HCT116 (cell line): ENCODE measurements at regions not wholly inside any gene's neighbourhood (a gene's known extent, or its start where the extent isn't known, plus 50 kb on each side); places are given as distances from the start of the nearest gene placed in this dataset.

ENCODE experiments used
- ATAC-seq: fragments of 200-7000 bp; cut with Tn5 transposase; 2 replicates; pipeline ENCODE4 v1.9.1; 2020; ENCODE audit warnings: mild to moderate bottlenecking, moderate library complexity
- BruUV-seq: library from RNA; stranded (reverse); fragments of 400-500 nt; replicated peaks from 2 replicates; lab custom pipeline; 2021; lab: Mats Ljungman, UMichigan
- CTCF ChIA-PET: fragments of 300-600 bp; sonication (Branson Sonifier 250); formaldehyde crosslinking; loops from one replicate; lab custom pipeline; 2021; ENCODE audit warnings: antibody characterized with exemption; lab: Charles Lee
- POLR2A ChIA-PET: fragments of 300-600, 350-600 bp; sonication (Branson Sonifier 250); formaldehyde crosslinking; loops from one replicate; lab custom pipeline; 2021; ENCODE audit warnings: antibody characterized with exemption; lab: Charles Lee
- RAD21 ChIA-PET, 2 experiments: fragments of 300-600 bp; sonication (Branson Sonifier 250); formaldehyde crosslinking; loops; one replicate each; lab custom pipeline; 2023; ENCODE audit warnings: low total read pairs in 2 of 2; ENCODE audit not compliant: uncharacterized antibody in 2 of 2, unreplicated experiment in 2 of 2, low non-redundant PET in 1 of 2; lab: Charles Lee
- DNase-seq: peaks from one replicate; pipeline ENCODE4 v3.0.0-alpha.2; 2010; ENCODE audit warnings: low read depth, low spot score
- H2AFZ ChIP-seq: fragments of 200-600 bp; shearing (Covaris generic), sonication (generic); 2 replicates; pipeline ENCODE4 v1.6.1; 2017; ENCODE audit warnings: low read depth, mixed run types, mixed read lengths, antibody characterized with exemption, low read length; ENCODE audit not compliant: poor library complexity, severe bottlenecking
- H3K27ac ChIP-seq: 2 replicates; pipeline ENCODE4 v1.5.1; 2012; ENCODE audit warnings: low read depth, low read length
- H3K27me3 ChIP-seq: fragments of 200-600 bp; sonication (generic); 2 replicates; pipeline ENCODE4 v1.6.1; 2016; ENCODE audit warnings: mixed run types, low read length, mixed read lengths; ENCODE audit not compliant: insufficient read depth
- H3K36me3 ChIP-seq, 2 experiments: fragments of 200-500 bp in 1 of 2; fragments of 200-600 bp in 1 of 2; sonication (Bioruptor generic) in 1 of 2; sonication (generic) in 1 of 2; 2 replicates each; pipeline versions ENCODE4 v1.5.1 to v1.6.1; 2014 to 2016; ENCODE audit warnings: low read length in 2 of 2, inconsistent platforms in 1 of 2, mixed read lengths in 1 of 2, mixed run types in 1 of 2; ENCODE audit not compliant: insufficient read depth in 2 of 2, control insufficient read depth in 1 of 2
- H3K4me1 ChIP-seq, 2 experiments: fragments of 200-600 bp in 1 of 2; sonication (generic) in 1 of 2; 2 replicates each; pipeline versions ENCODE4 v1.5.1 to v1.6.1; 2012 to 2017; ENCODE audit warnings: low read length in 2 of 2, inconsistent platforms in 1 of 2, mild to moderate bottlenecking in 1 of 2, mixed read lengths in 1 of 2, mixed run types in 1 of 2, moderate library complexity in 1 of 2; ENCODE audit not compliant: insufficient read depth in 2 of 2, control insufficient read depth in 1 of 2
- H3K4me2 ChIP-seq: fragments of 200-600 bp; sonication (generic); 2 replicates; pipeline ENCODE4 v1.6.1; 2017; ENCODE audit warnings: mixed run types, low read length, mixed read lengths
- H3K4me3 ChIP-seq, 2 experiments: fragments of 200-600 bp in 1 of 2; sonication (generic) in 1 of 2; replicated peaks in 1 of 2; 2 replicates each; pipeline ENCODE4 v1.5.1; 2011 to 2016; ENCODE audit warnings: low read length in 2 of 2, control low read depth in 1 of 2, low read depth in 1 of 2, mild to moderate bottlenecking in 1 of 2, mixed read lengths in 1 of 2, mixed run types in 1 of 2
- H3K79me2 ChIP-seq: fragments of 200-600 bp; sonication (generic); 2 replicates; pipeline ENCODE4 v1.6.1; 2017; ENCODE audit warnings: mild to moderate bottlenecking, mixed run types, low read length, moderate library complexity, mixed read lengths; ENCODE audit not compliant: insufficient read depth
- H3K9ac ChIP-seq: fragments of 200-600 bp; sonication (generic); 2 replicates; pipeline ENCODE4 v1.6.1; 2016; ENCODE audit warnings: low read length, mixed read lengths
- H3K9me2 ChIP-seq: fragments of 200-600 bp; sonication (generic), shearing (Covaris generic); 2 replicates; pipeline ENCODE4 v1.6.1; 2017; ENCODE audit warnings: mixed run types, mild to moderate bottlenecking, moderate library complexity; ENCODE audit not compliant: insufficient read depth
- H3K9me3 ChIP-seq, 2 experiments: fragments of 200-500 bp in 1 of 2; fragments of 200-600 bp in 1 of 2; sonication (Bioruptor generic) in 1 of 2; sonication (generic) in 1 of 2; 2 replicates each; pipeline ENCODE4 v1.6.1; 2014 to 2017; ENCODE audit warnings: low read length in 2 of 2, mixed read lengths in 2 of 2, inconsistent platforms in 1 of 2, low read depth in 1 of 2, mild to moderate bottlenecking in 1 of 2, mixed run types in 1 of 2, moderate library complexity in 1 of 2; ENCODE audit not compliant: control insufficient read depth in 1 of 2, insufficient read depth in 1 of 2
- H4K20me1 ChIP-seq: fragments of 200-600 bp; sonication (generic), shearing (Covaris generic); 2 replicates; pipeline ENCODE4 v1.6.1; 2017; ENCODE audit warnings: mixed run types, mild to moderate bottlenecking, moderate library complexity; ENCODE audit not compliant: insufficient read depth
- CBX3 ChIP-seq: IDR thresholded peaks from 2 replicates; pipeline ENCODE4 v1.6.1; 2012; ENCODE audit warnings: low read depth
- EGR1 ChIP-seq: IDR thresholded peaks from 2 replicates; pipeline ENCODE4 v1.6.1; 2012; ENCODE audit warnings: low read depth
- EZH2phosphoT487 ChIP-seq: fragments of 200-600 bp; IDR thresholded peaks from 2 replicates; pipeline ENCODE4 v1.6.1; 2018; ENCODE audit warnings: antibody characterized with exemption, borderline replicate concordance
- MAX ChIP-seq: IDR thresholded peaks from 2 replicates; pipeline ENCODE4 v1.6.1; 2012
- SIN3A ChIP-seq: IDR thresholded peaks from 2 replicates; pipeline ENCODE4 v1.6.1; 2012; ENCODE audit warnings: low read depth
- TCF7L2 ChIP-seq: IDR thresholded peaks from 2 replicates; pipeline ENCODE4 v1.7.0; 2011; ENCODE audit warnings: borderline replicate concordance, inconsistent platforms; ENCODE audit not compliant: insufficient read depth, insufficient read length; ENCODE audit errors: extremely low read depth
- ZNF274 ChIP-seq: fragments of 200-500 bp; sonication (Bioruptor generic); IDR thresholded peaks from 2 replicates; pipeline ENCODE4 v1.6.1; 2014; ENCODE audit warnings: mild to moderate bottlenecking, low read depth, low read length, inconsistent platforms
- intact Hi-C: fragments of 100-400 bp; cut with micrococcal nuclease; formaldehyde crosslinking; loops from 2 replicates; pipeline ENCODE4 v1.10.0; 2022
- TF ChIP-seq, protein P1 (sequence below): IDR thresholded peaks from 2 replicates; pipeline ENCODE4 v1.6.1; 2012; ENCODE audit warnings: low read depth
- TF ChIP-seq, protein P2 (sequence below), 3 experiments: fragments of 200-600 bp in 1 of 3; sonication (generic) in 1 of 3; IDR thresholded peaks in 2 of 3; conservative IDR thresholded peaks in 1 of 3; 2 replicates each; pipeline ENCODE4 v1.5.1; 2012 to 2017; ENCODE audit warnings: low read depth in 2 of 3, low read length in 2 of 3, antibody characterized with exemption in 1 of 3, borderline replicate concordance in 1 of 3, control low read depth in 1 of 3, mild to moderate bottlenecking in 1 of 3, mixed read lengths in 1 of 3, mixed run types in 1 of 3, moderate library complexity in 1 of 3; ENCODE audit not compliant: insufficient read depth in 1 of 3
- TF ChIP-seq, protein P3 (sequence below): IDR thresholded peaks from 2 replicates; pipeline ENCODE4 v1.6.1; 2012

DNA sequence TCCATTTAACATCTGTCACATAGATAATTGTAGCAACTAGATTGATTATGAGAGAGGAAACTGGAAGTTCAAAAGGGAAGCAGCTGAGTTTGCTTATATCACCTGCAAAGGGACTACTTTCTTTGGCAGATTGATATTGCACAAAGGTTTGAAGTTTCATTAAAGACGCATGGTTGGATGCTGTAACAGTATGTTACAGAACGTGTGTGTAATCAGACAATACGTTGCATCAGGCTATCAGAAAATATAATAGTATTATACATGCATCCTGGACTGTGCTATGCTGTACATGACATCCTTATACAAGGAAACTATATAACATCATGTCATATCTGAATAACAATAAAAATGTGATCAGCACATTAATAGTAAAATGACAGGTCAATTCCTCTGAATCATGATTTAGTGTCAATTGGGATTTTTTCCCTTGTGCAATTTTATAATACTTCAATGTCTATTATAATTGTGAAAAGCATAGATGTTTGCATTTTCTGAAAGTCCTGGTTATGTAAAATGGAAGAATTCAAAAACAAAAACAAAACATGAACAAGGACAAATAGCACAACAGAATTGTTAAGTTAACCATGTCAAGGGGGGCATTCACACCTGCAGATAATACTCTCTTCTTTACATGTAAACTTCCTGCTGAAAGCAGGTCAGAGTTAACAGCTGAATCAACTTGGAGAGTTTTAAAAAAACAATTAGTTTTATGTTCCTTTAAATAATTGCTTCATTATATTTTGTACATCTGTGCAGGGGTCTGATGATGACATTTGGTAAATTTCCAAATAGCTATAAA lies 283.2 kb upstream of the KCNH8 start:
- ATAC-seq (no peak), DNase-seq (no peak)
- Histone ChIP-seq H3K36me3 (no peaks in the 10 kb centered on the region), H3K9me3 (0 out of 4 replicates have a peak, but pooled peaks cover 0 to 3% of the 10 kb centered on the region in 2 experiments), H3K4me1 (no peaks in the 10 kb centered on the region), H3K9me2 (no peaks in the 10 kb centered on the region), H3K9ac (no peak overlapping the region), H3K79me2 (no peaks in the 10 kb centered on the region), H4K20me1 (no peaks in the 10 kb centered on the region), H3K4me3 (no peak overlapping the region), H2AFZ (no peak overlapping the region), H3K27me3 (no peaks in the 10 kb centered on the region), H3K27ac (no peak overlapping the region), H3K4me2 (no peak overlapping the region)
- ChIA-PET POLR2A (no interaction called here), CTCF (no interaction called here), RAD21 (no interaction called here)
- no peak for TF ChIP-seq EGR1
- TF ChIP-seq, protein P1, sequence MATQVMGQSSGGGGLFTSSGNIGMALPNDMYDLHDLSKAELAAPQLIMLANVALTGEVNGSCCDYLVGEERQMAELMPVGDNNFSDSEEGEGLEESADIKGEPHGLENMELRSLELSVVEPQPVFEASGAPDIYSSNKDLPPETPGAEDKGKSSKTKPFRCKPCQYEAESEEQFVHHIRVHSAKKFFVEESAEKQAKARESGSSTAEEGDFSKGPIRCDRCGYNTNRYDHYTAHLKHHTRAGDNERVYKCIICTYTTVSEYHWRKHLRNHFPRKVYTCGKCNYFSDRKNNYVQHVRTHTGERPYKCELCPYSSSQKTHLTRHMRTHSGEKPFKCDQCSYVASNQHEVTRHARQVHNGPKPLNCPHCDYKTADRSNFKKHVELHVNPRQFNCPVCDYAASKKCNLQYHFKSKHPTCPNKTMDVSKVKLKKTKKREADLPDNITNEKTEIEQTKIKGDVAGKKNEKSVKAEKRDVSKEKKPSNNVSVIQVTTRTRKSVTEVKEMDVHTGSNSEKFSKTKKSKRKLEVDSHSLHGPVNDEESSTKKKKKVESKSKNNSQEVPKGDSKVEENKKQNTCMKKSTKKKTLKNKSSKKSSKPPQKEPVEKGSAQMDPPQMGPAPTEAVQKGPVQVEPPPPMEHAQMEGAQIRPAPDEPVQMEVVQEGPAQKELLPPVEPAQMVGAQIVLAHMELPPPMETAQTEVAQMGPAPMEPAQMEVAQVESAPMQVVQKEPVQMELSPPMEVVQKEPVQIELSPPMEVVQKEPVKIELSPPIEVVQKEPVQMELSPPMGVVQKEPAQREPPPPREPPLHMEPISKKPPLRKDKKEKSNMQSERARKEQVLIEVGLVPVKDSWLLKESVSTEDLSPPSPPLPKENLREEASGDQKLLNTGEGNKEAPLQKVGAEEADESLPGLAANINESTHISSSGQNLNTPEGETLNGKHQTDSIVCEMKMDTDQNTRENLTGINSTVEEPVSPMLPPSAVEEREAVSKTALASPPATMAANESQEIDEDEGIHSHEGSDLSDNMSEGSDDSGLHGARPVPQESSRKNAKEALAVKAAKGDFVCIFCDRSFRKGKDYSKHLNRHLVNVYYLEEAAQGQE = no peak
- BruUV-seq = no TSS peak
- intact Hi-C loops = no loop called here

DNA sequence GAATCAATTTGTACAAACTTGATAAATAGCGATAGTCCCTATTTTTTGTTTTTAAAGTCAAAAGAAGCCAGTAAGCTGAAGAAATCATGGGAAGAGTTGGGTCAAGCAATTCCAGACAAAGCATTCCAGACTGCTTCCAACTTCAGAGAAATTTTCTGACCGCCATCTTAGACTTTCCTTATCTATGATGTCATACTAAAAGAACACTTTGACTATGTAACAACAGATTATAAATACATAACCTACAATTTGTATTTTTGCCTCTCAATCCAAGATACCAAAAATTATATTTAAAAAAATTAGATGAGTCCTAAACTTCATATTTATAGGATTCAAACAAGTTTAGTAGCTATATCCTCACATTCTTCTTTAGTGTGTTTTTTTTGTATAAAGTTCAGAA lies 286.2 kb upstream of the KCNH8 start:
- no peak for DNase-seq
- Histone ChIP-seq H3K9ac (no peak overlapping the region), H4K20me1 (no peaks in the 10 kb centered on the region), H3K4me2 (no peak overlapping the region), H3K36me3 (no peaks in the 10 kb centered on the region), H3K27ac (no peak overlapping the region), H3K4me3 (no peak overlapping the region), H3K79me2 (no peaks in the 10 kb centered on the region), H3K9me2 (no peaks in the 10 kb centered on the region), H3K9me3 (no peaks in the 10 kb centered on the region), H2AFZ (no peak overlapping the region), H3K27me3 (no peaks in the 10 kb centered on the region), H3K4me1 (no peaks in the 10 kb centered on the region)
- ChIA-PET CTCF (no interaction called here), RAD21 (no interaction called here), POLR2A (no interaction called here)
- TF ChIP-seq TCF7L2 = no peak
- no peak for TF ChIP-seq ZNF274
- TF ChIP-seq EZH2phosphoT487 = no peak
- TF ChIP-seq, protein P2, sequence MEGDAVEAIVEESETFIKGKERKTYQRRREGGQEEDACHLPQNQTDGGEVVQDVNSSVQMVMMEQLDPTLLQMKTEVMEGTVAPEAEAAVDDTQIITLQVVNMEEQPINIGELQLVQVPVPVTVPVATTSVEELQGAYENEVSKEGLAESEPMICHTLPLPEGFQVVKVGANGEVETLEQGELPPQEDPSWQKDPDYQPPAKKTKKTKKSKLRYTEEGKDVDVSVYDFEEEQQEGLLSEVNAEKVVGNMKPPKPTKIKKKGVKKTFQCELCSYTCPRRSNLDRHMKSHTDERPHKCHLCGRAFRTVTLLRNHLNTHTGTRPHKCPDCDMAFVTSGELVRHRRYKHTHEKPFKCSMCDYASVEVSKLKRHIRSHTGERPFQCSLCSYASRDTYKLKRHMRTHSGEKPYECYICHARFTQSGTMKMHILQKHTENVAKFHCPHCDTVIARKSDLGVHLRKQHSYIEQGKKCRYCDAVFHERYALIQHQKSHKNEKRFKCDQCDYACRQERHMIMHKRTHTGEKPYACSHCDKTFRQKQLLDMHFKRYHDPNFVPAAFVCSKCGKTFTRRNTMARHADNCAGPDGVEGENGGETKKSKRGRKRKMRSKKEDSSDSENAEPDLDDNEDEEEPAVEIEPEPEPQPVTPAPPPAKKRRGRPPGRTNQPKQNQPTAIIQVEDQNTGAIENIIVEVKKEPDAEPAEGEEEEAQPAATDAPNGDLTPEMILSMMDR (IDR thresholded peaks at IDR 0.05 in 2 of 3, conservative IDR thresholded peaks at IDR 0.05 in 1 of 3; ENCODE audit: borderline replicate concordance in 1 of 3, insufficient read depth in 1 of 3, low read depth in 2 of 3, low read length in 2 of 3) = no peak
- no peak for TF ChIP-seq MAX
- TF ChIP-seq, protein P3, sequence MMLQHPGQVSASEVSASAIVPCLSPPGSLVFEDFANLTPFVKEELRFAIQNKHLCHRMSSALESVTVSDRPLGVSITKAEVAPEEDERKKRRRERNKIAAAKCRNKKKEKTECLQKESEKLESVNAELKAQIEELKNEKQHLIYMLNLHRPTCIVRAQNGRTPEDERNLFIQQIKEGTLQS = no peak
- no peak for TF ChIP-seq SIN3A
- TF ChIP-seq CBX3 = no peak
- intact Hi-C loops = no loop called here
- ATAC-seq = no peak
- BruUV-seq = no TSS peak
